ENCODE measurements at regions not wholly inside any gene's neighbourhood (a gene's known extent, or its start where the extent isn't known, plus 50 kb on each side); places are given as distances from the start of the nearest gene placed in this dataset.

GRCh38 chr2:16275131-16275530, 334.8 kb downstream of the MYCN start:
- no peak for DNase-seq (ENCODE audit: low read depth)

- no peak for DNase-seq (ENCODE audit: low read depth)
Measured at GRCh38 chr2:16273111-16273510, 332.8 kb downstream of the MYCN start.

GRCh38 chr2:16272038-16272788, 331.9 kb downstream of the MYCN start:
- no peak for DNase-seq (ENCODE audit: low read depth)

- DNase-seq (ENCODE audit: low read depth): no peak
Measured at GRCh38 chr2:16271231-16271896, 331.0 kb downstream of the MYCN start.

- DNase-seq (ENCODE audit: low read depth): no peak
Measured at GRCh38 chr2:16270441-16270840, 330.1 kb downstream of the MYCN start.

- no peak for DNase-seq (ENCODE audit: low read depth)
Measured at GRCh38 chr2:16268301-16269000, 328.1 kb downstream of the MYCN start.

- DNase-seq (ENCODE audit: low read depth): no peak
Measured at GRCh38 chr2:16266571-16266970, 326.2 kb downstream of the MYCN start.

- no peak for DNase-seq (ENCODE audit: low read depth)
Measured at GRCh38 chr2:16264931-16265540, 324.7 kb downstream of the MYCN start.

GRCh38 chr2:16264491-16264890, 324.1 kb downstream of the MYCN start:
- DNase-seq (ENCODE audit: low read depth): no peak

- no peak for DNase-seq (ENCODE audit: low read depth)
Measured at GRCh38 chr2:16263241-16263890, 323.0 kb downstream of the MYCN start.

- DNase-seq (ENCODE audit: low read depth): no peak
Measured at GRCh38 chr2:16262526-16263178, 322.3 kb downstream of the MYCN start.

GRCh38 chr2:16261791-16262190, 321.4 kb downstream of the MYCN start:
- no peak for DNase-seq (ENCODE audit: low read depth)

- no peak for DNase-seq (ENCODE audit: low read depth)
Measured at GRCh38 chr2:16261071-16261470, 320.7 kb downstream of the MYCN start.

- DNase-seq (ENCODE audit: low read depth): no peak
Measured at GRCh38 chr2:16260041-16260830, 319.9 kb downstream of the MYCN start.

GRCh38 chr2:16259010-16259409, 318.7 kb downstream of the MYCN start:
- no peak for DNase-seq (ENCODE audit: low read depth)

- no peak for DNase-seq (ENCODE audit: low read depth)
Measured at GRCh38 chr2:16258350-16258749, 318.0 kb downstream of the MYCN start.

GRCh38 chr2:16257322-16258028, 317.1 kb downstream of the MYCN start:
- DNase-seq (ENCODE audit: low read depth): no peak

GRCh38 chr2:16256601-16257321, 316.4 kb downstream of the MYCN start:
- DNase-seq (ENCODE audit: low read depth): no peak

GRCh38 chr2:16255120-16255519, 314.8 kb downstream of the MYCN start:
- DNase-seq (ENCODE audit: low read depth): no peak
